HCT116 (cell line): ENCODE measurements at regions not wholly inside any gene's neighbourhood (a gene's known extent, or its start where the extent isn't known, plus 50 kb on each side); places are given as distances from the start of the nearest gene placed in this dataset.

ENCODE experiments used
- ATAC-seq: fragments of 200-7000 bp; cut with Tn5 transposase; 2 replicates; pipeline ENCODE4 v1.9.1; 2020; ENCODE audit warnings: mild to moderate bottlenecking, moderate library complexity
- BruUV-seq: library from RNA; stranded (reverse); fragments of 400-500 nt; replicated peaks from 2 replicates; lab custom pipeline; 2021; lab: Mats Ljungman, UMichigan
- CTCF ChIA-PET: fragments of 300-600 bp; sonication (Branson Sonifier 250); formaldehyde crosslinking; loops from one replicate; lab custom pipeline; 2021; ENCODE audit warnings: antibody characterized with exemption; lab: Charles Lee
- POLR2A ChIA-PET: fragments of 300-600, 350-600 bp; sonication (Branson Sonifier 250); formaldehyde crosslinking; loops from one replicate; lab custom pipeline; 2021; ENCODE audit warnings: antibody characterized with exemption; lab: Charles Lee
- RAD21 ChIA-PET, 2 experiments: fragments of 300-600 bp; sonication (Branson Sonifier 250); formaldehyde crosslinking; loops; one replicate each; lab custom pipeline; 2023; ENCODE audit warnings: low total read pairs in 2 of 2; ENCODE audit not compliant: uncharacterized antibody in 2 of 2, unreplicated experiment in 2 of 2, low non-redundant PET in 1 of 2; lab: Charles Lee
- DNase-seq: peaks from one replicate; pipeline ENCODE4 v3.0.0-alpha.2; 2010; ENCODE audit warnings: low read depth, low spot score
- H2AFZ ChIP-seq: fragments of 200-600 bp; shearing (Covaris generic), sonication (generic); 2 replicates; pipeline ENCODE4 v1.6.1; 2017; ENCODE audit warnings: low read depth, mixed run types, mixed read lengths, antibody characterized with exemption, low read length; ENCODE audit not compliant: poor library complexity, severe bottlenecking
- H3K27ac ChIP-seq: 2 replicates; pipeline ENCODE4 v1.5.1; 2012; ENCODE audit warnings: low read depth, low read length
- H3K27me3 ChIP-seq: fragments of 200-600 bp; sonication (generic); 2 replicates; pipeline ENCODE4 v1.6.1; 2016; ENCODE audit warnings: mixed run types, low read length, mixed read lengths; ENCODE audit not compliant: insufficient read depth
- H3K36me3 ChIP-seq, 2 experiments: fragments of 200-500 bp in 1 of 2; fragments of 200-600 bp in 1 of 2; sonication (Bioruptor generic) in 1 of 2; sonication (generic) in 1 of 2; 2 replicates each; pipeline versions ENCODE4 v1.5.1 to v1.6.1; 2014 to 2016; ENCODE audit warnings: low read length in 2 of 2, inconsistent platforms in 1 of 2, mixed read lengths in 1 of 2, mixed run types in 1 of 2; ENCODE audit not compliant: insufficient read depth in 2 of 2, control insufficient read depth in 1 of 2
- H3K4me1 ChIP-seq, 2 experiments: fragments of 200-600 bp in 1 of 2; sonication (generic) in 1 of 2; 2 replicates each; pipeline versions ENCODE4 v1.5.1 to v1.6.1; 2012 to 2017; ENCODE audit warnings: low read length in 2 of 2, inconsistent platforms in 1 of 2, mild to moderate bottlenecking in 1 of 2, mixed read lengths in 1 of 2, mixed run types in 1 of 2, moderate library complexity in 1 of 2; ENCODE audit not compliant: insufficient read depth in 2 of 2, control insufficient read depth in 1 of 2
- H3K4me2 ChIP-seq: fragments of 200-600 bp; sonication (generic); 2 replicates; pipeline ENCODE4 v1.6.1; 2017; ENCODE audit warnings: mixed run types, low read length, mixed read lengths
- H3K4me3 ChIP-seq, 2 experiments: fragments of 200-600 bp in 1 of 2; sonication (generic) in 1 of 2; replicated peaks in 1 of 2; 2 replicates each; pipeline ENCODE4 v1.5.1; 2011 to 2016; ENCODE audit warnings: low read length in 2 of 2, control low read depth in 1 of 2, low read depth in 1 of 2, mild to moderate bottlenecking in 1 of 2, mixed read lengths in 1 of 2, mixed run types in 1 of 2
- H3K79me2 ChIP-seq: fragments of 200-600 bp; sonication (generic); 2 replicates; pipeline ENCODE4 v1.6.1; 2017; ENCODE audit warnings: mild to moderate bottlenecking, mixed run types, low read length, moderate library complexity, mixed read lengths; ENCODE audit not compliant: insufficient read depth
- H3K9ac ChIP-seq: fragments of 200-600 bp; sonication (generic); 2 replicates; pipeline ENCODE4 v1.6.1; 2016; ENCODE audit warnings: low read length, mixed read lengths
- H3K9me2 ChIP-seq: fragments of 200-600 bp; sonication (generic), shearing (Covaris generic); 2 replicates; pipeline ENCODE4 v1.6.1; 2017; ENCODE audit warnings: mixed run types, mild to moderate bottlenecking, moderate library complexity; ENCODE audit not compliant: insufficient read depth
- H3K9me3 ChIP-seq, 2 experiments: fragments of 200-500 bp in 1 of 2; fragments of 200-600 bp in 1 of 2; sonication (Bioruptor generic) in 1 of 2; sonication (generic) in 1 of 2; 2 replicates each; pipeline ENCODE4 v1.6.1; 2014 to 2017; ENCODE audit warnings: low read length in 2 of 2, mixed read lengths in 2 of 2, inconsistent platforms in 1 of 2, low read depth in 1 of 2, mild to moderate bottlenecking in 1 of 2, mixed run types in 1 of 2, moderate library complexity in 1 of 2; ENCODE audit not compliant: control insufficient read depth in 1 of 2, insufficient read depth in 1 of 2
- H4K20me1 ChIP-seq: fragments of 200-600 bp; sonication (generic), shearing (Covaris generic); 2 replicates; pipeline ENCODE4 v1.6.1; 2017; ENCODE audit warnings: mixed run types, mild to moderate bottlenecking, moderate library complexity; ENCODE audit not compliant: insufficient read depth
- EZH2 ChIP-seq: fragments of 200-600 bp; sonication (generic); IDR thresholded peaks from 2 replicates; pipeline ENCODE4 v1.6.1; 2017; ENCODE audit warnings: antibody characterized with exemption, mixed run types
- FOSL1 ChIP-seq: IDR thresholded peaks from 2 replicates; pipeline ENCODE4 v1.6.1; 2012; ENCODE audit warnings: low read depth
- JUND ChIP-seq: IDR thresholded peaks from 2 replicates; pipeline ENCODE4 v1.6.1; 2012
- POLR2AphosphoS5 ChIP-seq: IDR thresholded peaks from 2 replicates; pipeline ENCODE4 v1.6.1; 2011; ENCODE audit warnings: mild to moderate bottlenecking, low read depth, low read length, moderate library complexity
- REST ChIP-seq: IDR thresholded peaks from 2 replicates; pipeline ENCODE4 v1.6.1; 2012; ENCODE audit warnings: low read depth
- SIN3A ChIP-seq: IDR thresholded peaks from 2 replicates; pipeline ENCODE4 v1.6.1; 2012; ENCODE audit warnings: low read depth
- SRF ChIP-seq: IDR thresholded peaks from 2 replicates; pipeline ENCODE4 v1.6.1; 2012; ENCODE audit warnings: low read depth
- TCF7L2 ChIP-seq: IDR thresholded peaks from 2 replicates; pipeline ENCODE4 v1.7.0; 2011; ENCODE audit warnings: borderline replicate concordance, inconsistent platforms; ENCODE audit not compliant: insufficient read depth, insufficient read length; ENCODE audit errors: extremely low read depth
- YY1 ChIP-seq: IDR thresholded peaks from 2 replicates; pipeline ENCODE4 v1.6.1; 2011; ENCODE audit warnings: low read length, low read depth, moderate library complexity, mild to moderate bottlenecking; ENCODE audit not compliant: insufficient replicate concordance; ENCODE audit errors: extremely low read depth
- ZNF274 ChIP-seq: fragments of 200-500 bp; sonication (Bioruptor generic); IDR thresholded peaks from 2 replicates; pipeline ENCODE4 v1.6.1; 2014; ENCODE audit warnings: mild to moderate bottlenecking, low read depth, low read length, inconsistent platforms
- intact Hi-C: fragments of 100-400 bp; cut with micrococcal nuclease; formaldehyde crosslinking; loops from 2 replicates; pipeline ENCODE4 v1.10.0; 2022
- TF ChIP-seq, protein P1 (sequence below), 3 experiments: fragments of 200-600 bp in 1 of 3; sonication (generic) in 1 of 3; IDR thresholded peaks in 2 of 3; conservative IDR thresholded peaks in 1 of 3; 2 replicates each; pipeline ENCODE4 v1.5.1; 2012 to 2017; ENCODE audit warnings: low read depth in 2 of 3, low read length in 2 of 3, antibody characterized with exemption in 1 of 3, borderline replicate concordance in 1 of 3, control low read depth in 1 of 3, mild to moderate bottlenecking in 1 of 3, mixed read lengths in 1 of 3, mixed run types in 1 of 3, moderate library complexity in 1 of 3; ENCODE audit not compliant: insufficient read depth in 1 of 3
- TF ChIP-seq, protein P2 (sequence below): IDR thresholded peaks from 2 replicates; pipeline ENCODE4 v1.6.1; 2012

DNA sequence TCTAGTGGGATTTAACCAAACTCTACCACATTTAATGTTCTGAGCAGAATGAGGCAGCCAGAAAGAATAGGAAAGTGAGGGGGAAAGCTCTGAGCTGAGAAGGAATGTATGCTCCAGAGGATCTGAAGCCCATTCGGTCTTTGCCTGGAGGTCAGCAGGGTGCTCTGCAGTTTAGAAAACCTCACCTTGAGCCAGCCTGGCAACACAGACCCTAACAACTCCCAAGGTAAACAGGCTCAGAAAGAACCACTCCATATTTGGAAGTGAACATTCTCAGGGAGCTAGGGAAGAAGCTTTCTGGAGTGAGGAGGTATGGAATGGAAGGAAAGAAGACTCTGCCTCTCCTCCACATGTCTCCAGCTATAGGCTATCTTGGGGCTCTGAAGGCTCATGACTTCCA is 398.8 kb downstream of the SEC16B start:
- no peaks in the 10 kb centered on the region for H3K27me3 ChIP-seq
- POLR2A ChIA-PET: no interaction called here
- no peak overlapping the region for H3K4me3 ChIP-seq
- H3K36me3 ChIP-seq: no peaks in the 10 kb centered on the region
- H3K27ac ChIP-seq: no peak overlapping the region
- no peak overlapping the region for H3K9ac ChIP-seq
- H4K20me1 ChIP-seq: no peaks in the 10 kb centered on the region
- ATAC-seq: no peak
- H3K4me2 ChIP-seq: no peak overlapping the region
- DNase-seq: no peak
- no TSS peak for BruUV-seq
- no peaks in the 10 kb centered on the region for H3K4me1 ChIP-seq
- no peak overlapping the region for H2AFZ ChIP-seq
- H3K9me3 ChIP-seq: no peaks in the 10 kb centered on the region
- intact Hi-C loops: no loop called here
- TF ChIP-seq FOSL1 (no peak), EZH2 (no peak), POLR2AphosphoS5 (no peak), SIN3A (no peak), SRF (no peak), JUND (no peak), TCF7L2 (no peak), YY1 (no peak), ZNF274 (no peak), REST (no peak)
- TF ChIP-seq, protein P1, sequence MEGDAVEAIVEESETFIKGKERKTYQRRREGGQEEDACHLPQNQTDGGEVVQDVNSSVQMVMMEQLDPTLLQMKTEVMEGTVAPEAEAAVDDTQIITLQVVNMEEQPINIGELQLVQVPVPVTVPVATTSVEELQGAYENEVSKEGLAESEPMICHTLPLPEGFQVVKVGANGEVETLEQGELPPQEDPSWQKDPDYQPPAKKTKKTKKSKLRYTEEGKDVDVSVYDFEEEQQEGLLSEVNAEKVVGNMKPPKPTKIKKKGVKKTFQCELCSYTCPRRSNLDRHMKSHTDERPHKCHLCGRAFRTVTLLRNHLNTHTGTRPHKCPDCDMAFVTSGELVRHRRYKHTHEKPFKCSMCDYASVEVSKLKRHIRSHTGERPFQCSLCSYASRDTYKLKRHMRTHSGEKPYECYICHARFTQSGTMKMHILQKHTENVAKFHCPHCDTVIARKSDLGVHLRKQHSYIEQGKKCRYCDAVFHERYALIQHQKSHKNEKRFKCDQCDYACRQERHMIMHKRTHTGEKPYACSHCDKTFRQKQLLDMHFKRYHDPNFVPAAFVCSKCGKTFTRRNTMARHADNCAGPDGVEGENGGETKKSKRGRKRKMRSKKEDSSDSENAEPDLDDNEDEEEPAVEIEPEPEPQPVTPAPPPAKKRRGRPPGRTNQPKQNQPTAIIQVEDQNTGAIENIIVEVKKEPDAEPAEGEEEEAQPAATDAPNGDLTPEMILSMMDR (IDR thresholded peaks at IDR 0.05 in 2 of 3, conservative IDR thresholded peaks at IDR 0.05 in 1 of 3; ENCODE audit: borderline replicate concordance in 1 of 3, insufficient read depth in 1 of 3, low read depth in 2 of 3, low read length in 2 of 3): no peak
- TF ChIP-seq, protein P2, sequence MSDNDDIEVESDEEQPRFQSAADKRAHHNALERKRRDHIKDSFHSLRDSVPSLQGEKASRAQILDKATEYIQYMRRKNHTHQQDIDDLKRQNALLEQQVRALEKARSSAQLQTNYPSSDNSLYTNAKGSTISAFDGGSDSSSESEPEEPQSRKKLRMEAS: no peak
- TF ChIP-seq, all 23 proteins: peak for 0
- RAD21 ChIA-PET: no interaction called here
- CTCF ChIA-PET: no interaction called here
- Histone ChIP-seq H3K9me2 (no peaks in the 10 kb centered on the region), H3K79me2 (no peaks in the 10 kb centered on the region)
